ENCODE measurements at regions not wholly inside any gene's neighbourhood (a gene's known extent, or its start where the extent isn't known, plus 50 kb on each side); places are given as distances from the start of the nearest gene placed in this dataset.

DNA sequence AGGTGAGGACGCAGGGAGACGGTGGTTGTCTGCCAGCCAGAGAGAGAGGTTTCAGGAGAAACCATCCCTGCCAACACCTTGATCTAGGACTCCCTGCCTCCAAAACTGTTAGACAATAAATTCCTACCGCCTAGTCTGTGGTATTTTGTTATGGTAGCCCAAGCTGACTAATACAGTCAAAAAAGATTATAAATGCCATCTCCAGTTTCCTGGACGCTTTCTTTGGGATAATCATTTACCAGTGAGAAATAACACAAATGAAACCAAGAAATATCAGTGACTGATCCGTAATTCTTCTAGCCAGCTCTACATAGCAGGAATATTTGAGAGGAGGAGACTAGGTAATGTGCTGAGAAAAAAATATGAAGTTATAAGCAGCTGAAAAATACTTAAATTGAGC, 707.8 kb upstream of the LMCD1 start:
- no peak for DNase-seq

GRCh38 chr3:7798276-7798675, 703.3 kb upstream of the LMCD1 start:
- DNase-seq = no peak

- DNase-seq = no peak
These were observed 701.4 kb upstream of the LMCD1 start for GRCh38 chr3:7800006-7800780.

DNA sequence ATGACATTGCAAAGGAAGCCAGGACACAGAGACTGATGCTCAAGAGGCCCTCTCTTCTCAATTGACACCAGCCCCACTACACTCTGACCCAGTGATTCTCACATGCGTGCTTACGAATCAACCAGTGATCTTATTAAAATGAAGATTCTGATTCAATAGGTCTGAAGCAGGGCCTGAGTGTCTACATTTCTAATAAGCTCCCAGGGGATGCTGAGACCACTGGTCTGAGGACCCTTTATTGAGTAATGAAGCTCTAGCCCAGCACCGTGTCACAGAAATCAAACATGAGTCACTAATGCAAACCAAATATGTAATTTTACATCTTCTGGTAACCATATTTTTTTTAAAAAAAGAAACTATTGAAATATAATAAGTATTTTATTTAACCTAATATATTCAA, 689.1 kb upstream of the LMCD1 start:
- DNase-seq = no peak

- DNase-seq = peak; percentile 77
These were observed 688.3 kb upstream of the LMCD1 start for GRCh38 chr3:7813365-7813764.

DNA sequence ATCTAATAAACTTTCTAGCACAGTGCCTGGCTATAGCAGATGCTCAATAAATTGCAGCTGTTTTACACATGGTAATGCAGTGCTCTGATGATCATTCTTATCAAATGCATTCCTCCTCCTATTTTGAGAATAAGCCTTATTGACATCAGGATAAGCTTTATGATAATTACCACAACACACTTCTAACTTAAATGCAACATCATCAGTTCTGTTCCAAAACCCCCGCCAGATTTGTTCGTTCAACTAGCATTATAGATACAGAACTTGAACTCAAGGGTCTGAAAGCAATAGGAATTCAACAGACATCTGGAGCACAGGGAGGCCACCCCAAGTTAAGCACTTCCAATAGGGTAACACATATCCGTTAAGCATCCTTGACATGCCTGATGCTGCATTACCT, 684.4 kb upstream of the LMCD1 start:
- DNase-seq = no peak

DNA sequence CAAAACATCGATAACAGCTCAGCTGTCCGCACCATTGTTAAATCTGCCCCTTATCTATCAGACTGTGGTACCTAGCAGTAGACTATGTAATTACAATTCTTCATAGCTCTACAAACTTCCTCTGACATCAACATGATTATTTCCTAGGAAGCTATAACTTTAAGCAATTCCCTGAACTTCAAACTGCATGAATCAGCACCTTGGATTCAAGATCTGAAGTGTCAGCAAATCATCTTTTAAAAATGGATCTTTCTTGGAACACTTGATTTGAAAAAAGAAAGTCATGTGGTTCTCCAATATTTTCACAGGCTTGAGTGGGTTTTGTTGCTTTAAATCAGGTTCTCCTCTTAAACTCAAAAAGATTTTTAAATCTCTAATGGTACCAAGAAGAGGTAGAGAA, 680.7 kb upstream of the LMCD1 start:
- no peak for DNase-seq

DNA sequence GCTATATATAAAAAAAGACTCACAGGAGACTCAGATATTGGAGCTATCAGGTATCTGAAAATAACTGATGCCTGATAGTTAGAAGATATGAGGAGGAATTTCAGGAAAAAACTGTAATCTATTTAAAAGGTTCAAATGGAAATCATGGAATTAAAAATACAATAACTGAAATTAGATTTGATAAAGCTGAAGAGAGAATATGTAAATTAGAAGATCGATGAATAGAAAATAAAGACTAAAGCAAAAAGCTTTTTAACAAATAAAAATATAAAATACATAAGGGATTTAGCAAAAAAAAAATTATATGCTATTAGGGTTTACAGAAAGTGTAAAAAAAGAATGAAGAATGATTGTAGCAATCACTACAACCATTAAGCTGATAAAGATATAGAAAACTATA, 679.8 kb upstream of the LMCD1 start:
- no peak for DNase-seq

- DNase-seq = no peak
These were observed 660.2 kb upstream of the LMCD1 start for GRCh38 chr3:7841451-7841850.

GRCh38 chr3:7843441-7843840, 658.2 kb upstream of the LMCD1 start:
- DNase-seq = no peak

DNA sequence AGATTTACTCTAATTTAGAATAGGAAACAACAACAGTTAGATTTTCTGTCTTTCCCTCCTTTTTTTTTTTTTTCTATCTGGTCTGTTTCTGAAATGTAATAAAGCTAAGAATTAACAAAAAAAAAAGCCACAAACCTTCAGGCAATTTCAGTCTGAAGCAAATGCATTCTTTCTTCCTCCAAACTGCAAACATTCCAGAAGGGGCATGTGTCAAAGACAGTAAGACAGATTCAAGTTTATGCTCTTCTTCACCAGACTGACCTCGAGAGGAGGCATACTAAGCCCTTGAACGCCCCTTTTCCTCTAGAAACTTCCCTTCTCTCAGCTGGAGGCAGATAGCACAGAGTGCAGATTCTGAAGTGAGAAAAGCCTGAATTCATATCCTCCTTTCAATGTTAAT, 654.6 kb upstream of the LMCD1 start:
- no peak for DNase-seq

- no peak for DNase-seq
These were observed 654.1 kb upstream of the LMCD1 start for GRCh38 chr3:7847521-7847920.

DNA sequence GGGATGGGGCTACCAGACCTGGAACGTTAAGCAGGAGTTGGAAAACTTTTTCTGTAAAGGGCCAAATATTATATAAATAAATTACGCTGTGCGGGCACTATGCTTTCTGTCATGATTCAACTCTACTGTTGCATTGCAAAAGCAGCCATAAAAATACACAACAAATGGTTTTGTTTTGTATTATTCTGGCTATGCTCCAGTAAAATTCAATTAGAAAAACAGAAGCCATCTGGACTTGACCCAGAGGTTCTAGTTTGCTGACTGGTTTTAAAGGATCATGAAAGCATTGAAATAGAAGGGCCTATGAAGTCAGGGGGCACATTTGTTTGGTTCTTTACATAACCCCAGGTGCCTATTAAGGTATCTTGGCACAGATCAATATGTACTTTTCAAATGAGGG, 647.4 kb upstream of the LMCD1 start:
- DNase-seq = no peak

DNA sequence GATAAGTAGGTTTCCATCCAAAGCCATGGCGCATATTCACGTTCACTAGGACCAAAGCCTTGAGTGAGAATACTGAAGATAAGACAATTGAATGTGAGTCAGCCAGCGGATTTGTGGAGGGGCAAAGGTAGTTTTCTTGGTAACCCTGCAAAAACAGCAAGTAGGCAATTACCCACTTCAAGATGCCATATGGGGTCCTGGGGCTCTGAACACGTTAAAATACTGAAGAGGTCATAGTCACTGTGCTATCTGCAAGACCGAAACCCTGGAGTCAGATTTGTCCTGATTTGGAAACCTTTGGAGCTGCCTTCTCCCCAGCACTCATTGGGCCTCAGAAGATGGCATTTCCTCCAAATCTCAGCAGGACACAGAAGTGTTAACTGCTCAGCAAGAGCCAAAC, 646.9 kb upstream of the LMCD1 start:
- DNase-seq = no peak

- no peak for DNase-seq
These were observed 636.0 kb upstream of the LMCD1 start for GRCh38 chr3:7865611-7866010.

GRCh38 chr3:7867587-7867986, 634.0 kb upstream of the LMCD1 start:
- DNase-seq = no peak

- DNase-seq = no peak
These were observed 630.5 kb upstream of the LMCD1 start for GRCh38 chr3:7871003-7871560.

DNA sequence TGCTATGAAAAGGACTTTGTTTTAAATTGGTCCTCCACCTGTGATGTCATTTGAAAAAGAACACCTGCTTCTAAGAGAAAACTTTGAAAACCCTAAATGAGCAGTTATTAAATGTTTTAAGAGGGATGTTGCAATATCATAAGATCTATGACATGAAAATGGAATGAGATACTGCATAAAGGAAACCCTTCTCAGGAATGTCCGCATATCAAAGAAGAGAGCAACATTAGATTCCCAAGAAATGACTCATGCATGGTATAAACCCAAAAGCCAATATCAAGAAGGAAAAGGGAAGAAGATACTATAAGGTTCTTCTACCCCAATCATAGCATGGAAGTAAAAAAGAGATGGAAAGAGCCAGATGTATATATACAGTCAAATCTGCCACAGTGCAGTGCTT, 627.5 kb upstream of the LMCD1 start:
- DNase-seq = no peak

- no peak for DNase-seq
These were observed 625.7 kb upstream of the LMCD1 start for GRCh38 chr3:7875925-7876324.

GRCh38 chr3:7876741-7877297, 624.8 kb upstream of the LMCD1 start:
- no peak for DNase-seq

DNA sequence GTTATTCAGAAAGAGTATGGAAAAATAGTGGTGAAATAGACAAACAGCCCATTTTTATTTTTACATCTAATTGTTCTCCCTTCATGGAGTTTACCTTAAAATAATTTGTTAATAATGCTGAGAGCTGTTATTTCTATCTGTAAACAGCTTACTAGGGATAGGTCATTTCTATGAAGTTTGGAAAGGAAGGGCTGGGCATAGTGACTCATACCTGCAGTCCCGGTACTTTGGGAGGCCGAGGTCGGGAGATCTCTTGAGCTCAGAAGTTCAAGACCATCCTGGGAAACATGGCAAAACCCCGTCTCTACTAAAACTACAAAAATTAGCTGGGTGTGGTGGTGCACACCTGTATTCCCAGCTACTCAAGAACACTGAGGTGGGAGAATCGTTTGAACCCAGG, 624.3 kb upstream of the LMCD1 start:
- no peak for DNase-seq

DNA sequence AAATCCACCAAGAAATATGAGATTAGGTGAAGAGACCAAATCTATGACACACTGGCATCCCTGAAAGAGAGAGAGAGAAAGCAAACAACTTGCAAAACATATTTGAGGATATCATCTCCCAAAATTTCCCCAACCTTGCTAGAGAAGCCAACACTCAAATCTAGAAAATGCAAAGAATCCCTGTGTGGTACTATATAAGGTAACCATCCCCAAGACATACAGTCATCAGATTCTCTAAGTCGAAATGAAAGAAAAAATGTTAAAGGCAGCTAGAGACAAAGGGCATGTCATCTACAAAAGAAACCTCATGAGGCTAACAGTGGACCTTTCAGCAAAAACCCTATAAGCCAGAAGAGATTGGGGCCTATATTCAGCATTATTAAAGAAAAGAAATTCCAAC, 622.1 kb upstream of the LMCD1 start:
- no peak for DNase-seq

GRCh38 chr3:7881946-7882345, 619.7 kb upstream of the LMCD1 start:
- DNase-seq = no peak

DNA sequence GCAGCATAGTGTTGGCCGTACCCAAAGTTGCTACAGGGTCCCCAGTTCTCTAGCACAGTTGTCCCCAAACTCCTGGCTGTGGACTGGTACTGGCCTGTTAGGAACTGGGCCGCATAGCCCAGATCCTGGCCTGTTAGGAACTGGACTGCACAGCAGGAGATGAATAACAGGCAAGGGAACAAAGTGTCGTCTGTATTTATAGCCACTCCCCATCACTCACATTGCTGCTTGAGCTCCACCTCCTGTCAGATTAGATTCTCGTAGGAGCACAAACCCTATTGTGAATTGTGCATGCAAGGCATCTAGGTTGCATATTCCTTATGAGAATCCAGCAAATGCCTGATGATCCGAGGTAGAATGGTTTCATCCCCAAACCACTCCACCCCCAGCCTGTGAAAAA, 604.0 kb upstream of the LMCD1 start:
- no peak for DNase-seq

DNA sequence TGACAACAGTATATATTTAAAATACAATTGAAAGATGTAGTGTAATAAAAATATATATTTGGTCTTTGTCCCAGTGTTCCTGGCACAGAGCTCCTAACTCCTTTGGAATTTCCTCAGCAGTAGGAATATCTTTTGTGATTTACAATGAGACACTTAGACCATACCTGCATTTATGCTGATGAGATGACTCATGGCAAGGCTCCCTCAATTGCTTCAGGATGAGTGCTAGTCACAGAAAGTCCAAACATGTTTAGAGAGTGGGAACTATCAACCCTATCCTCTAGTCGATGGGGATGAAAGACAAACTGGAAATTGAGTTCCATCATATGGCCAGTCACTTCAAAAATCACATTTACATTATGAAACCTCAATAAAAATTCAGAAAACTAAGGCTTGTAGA, 588.3 kb upstream of the LMCD1 start:
- DNase-seq = no peak
